ENCODE measurements at regions not wholly inside any gene's neighbourhood (a gene's known extent, or its start where the extent isn't known, plus 50 kb on each side); places are given as distances from the start of the nearest gene placed in this dataset.

DNA sequence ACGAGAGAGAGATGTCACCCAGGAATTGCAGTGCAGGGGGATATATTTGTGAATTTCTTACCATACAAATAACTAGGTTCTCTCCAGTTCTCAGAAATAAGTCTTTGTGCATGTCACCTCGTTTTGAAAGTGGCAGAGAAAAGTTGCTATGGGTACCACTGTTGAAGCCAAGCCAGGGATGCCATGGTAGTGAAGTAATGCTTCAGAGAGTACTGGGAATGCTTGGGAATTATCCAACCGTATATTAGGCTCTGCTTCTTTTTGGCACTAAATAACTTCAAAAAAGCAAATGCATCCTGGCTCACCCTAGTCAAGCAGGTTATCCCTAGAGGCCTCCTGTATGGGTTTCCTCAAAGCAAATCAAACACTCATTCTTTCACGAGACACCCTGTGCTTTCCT is 50.7 kb upstream of the DDX18 start:
- H3K27me3 Mint-ChIP-seq (ENCODE audit: low read depth, unreplicated experiment) = no peaks in the 10 kb centered on the region
- FAIRE-seq (no peak), DNase-seq (ENCODE audit: low read depth) (no peak)
- H2AFZ ChIP-seq (ENCODE audit: low read depth, low read length) = no peak overlapping the region
- no peak overlapping the region for H3K27ac ChIP-seq (ENCODE audit: low read depth, low read length)
- no peak overlapping the region for H3K4me2 ChIP-seq (ENCODE audit: low read length)
- H3K4me3 ChIP-seq (ENCODE audit: insufficient read depth, low read depth, low read length) = no peak overlapping the region
- no peaks in the 10 kb centered on the region for H3K4me1 ChIP-seq (ENCODE audit: insufficient read depth, low read length)
- H4K20me1 ChIP-seq (ENCODE audit: insufficient read depth, low read length) = no peaks in the 10 kb centered on the region
- H3K27ac Mint-ChIP-seq (ENCODE audit: unreplicated experiment) = no peak overlapping the region
- no peaks in the 10 kb centered on the region for H3K27me3 ChIP-seq (ENCODE audit: insufficient read depth, low read length)
- no peak overlapping the region for H3K9ac ChIP-seq (ENCODE audit: low read length)
- H3K9me3 Mint-ChIP-seq (ENCODE audit: unreplicated experiment) = no peaks in the 10 kb centered on the region
- no peak for TF ChIP-seq EZH2 (IDR thresholded peaks at IDR 0.05; ENCODE audit: insufficient read depth, low read length)
- TF ChIP-seq, protein P1, sequence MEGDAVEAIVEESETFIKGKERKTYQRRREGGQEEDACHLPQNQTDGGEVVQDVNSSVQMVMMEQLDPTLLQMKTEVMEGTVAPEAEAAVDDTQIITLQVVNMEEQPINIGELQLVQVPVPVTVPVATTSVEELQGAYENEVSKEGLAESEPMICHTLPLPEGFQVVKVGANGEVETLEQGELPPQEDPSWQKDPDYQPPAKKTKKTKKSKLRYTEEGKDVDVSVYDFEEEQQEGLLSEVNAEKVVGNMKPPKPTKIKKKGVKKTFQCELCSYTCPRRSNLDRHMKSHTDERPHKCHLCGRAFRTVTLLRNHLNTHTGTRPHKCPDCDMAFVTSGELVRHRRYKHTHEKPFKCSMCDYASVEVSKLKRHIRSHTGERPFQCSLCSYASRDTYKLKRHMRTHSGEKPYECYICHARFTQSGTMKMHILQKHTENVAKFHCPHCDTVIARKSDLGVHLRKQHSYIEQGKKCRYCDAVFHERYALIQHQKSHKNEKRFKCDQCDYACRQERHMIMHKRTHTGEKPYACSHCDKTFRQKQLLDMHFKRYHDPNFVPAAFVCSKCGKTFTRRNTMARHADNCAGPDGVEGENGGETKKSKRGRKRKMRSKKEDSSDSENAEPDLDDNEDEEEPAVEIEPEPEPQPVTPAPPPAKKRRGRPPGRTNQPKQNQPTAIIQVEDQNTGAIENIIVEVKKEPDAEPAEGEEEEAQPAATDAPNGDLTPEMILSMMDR (IDR thresholded peaks at IDR 0.05; ENCODE audit: insufficient read depth, low read depth, low read length) = no peak
- H3K9me3 ChIP-seq (ENCODE audit: insufficient read depth, low read depth, low read length) = no peaks in the 10 kb centered on the region
- no peaks in the 10 kb centered on the region for H3K79me2 ChIP-seq (ENCODE audit: insufficient read depth, low read length)
- H3K4me1 Mint-ChIP-seq (ENCODE audit: low read depth, unreplicated experiment) = no peaks in the 10 kb centered on the region
- H3K36me3 ChIP-seq (ENCODE audit: insufficient read depth, low read length) = no peaks in the 10 kb centered on the region
- no peak overlapping the region for H3K4me3 Mint-ChIP-seq (ENCODE audit: unreplicated experiment)
- no peaks in the 10 kb centered on the region for H3K36me3 Mint-ChIP-seq (ENCODE audit: low read depth, unreplicated experiment)
